GM06990 (cell line): ENCODE measurements at regions not wholly inside any gene's neighbourhood (a gene's known extent, or its start where the extent isn't known, plus 50 kb on each side); places are given as distances from the start of the nearest gene placed in this dataset.

ENCODE experiments used
- DNase-seq: peaks from one replicate; pipeline ENCODE4 v3.0.0-alpha.2; 2011; ENCODE audit not compliant: insufficient read length; ENCODE audit errors: extremely low read depth
- H3K27me3 ChIP-seq: replicated peaks from 2 replicates; pipeline ENCODE4 v1.6.0; 2011; ENCODE audit warnings: low read length; ENCODE audit not compliant: control insufficient read depth, insufficient read depth
- H3K36me3 ChIP-seq: 2 replicates; pipeline ENCODE4 v1.5.1; 2011; ENCODE audit warnings: low read length; ENCODE audit not compliant: control insufficient read depth, insufficient read depth
- H3K4me3 ChIP-seq: replicated peaks from 2 replicates; pipeline ENCODE4 v1.5.1; 2011; ENCODE audit warnings: low read depth, mild to moderate bottlenecking, control low read depth, low read length
- CTCF ChIP-seq: IDR thresholded peaks from 2 replicates; pipeline ENCODE4 v1.5.1; 2011; ENCODE audit warnings: low read length, control low read depth, mild to moderate bottlenecking, inconsistent platforms; ENCODE audit not compliant: insufficient read depth, poor library complexity, severe bottlenecking

GRCh38 chr1:191963781-191964455, 194.3 kb upstream of the RGS18 start:
- Histone ChIP-seq H3K27me3 (no peaks in the 10 kb centered on the region), H3K4me3 (no peak overlapping the region), H3K36me3 (no peaks in the 10 kb centered on the region)
- no peak for TF ChIP-seq CTCF
- no peak for DNase-seq

GRCh38 chr1:191969290-191969689, 189.0 kb upstream of the RGS18 start:
- Histone ChIP-seq H3K27me3 (no peaks in the 10 kb centered on the region), H3K36me3 (no peaks in the 10 kb centered on the region), H3K4me3 (no peak overlapping the region)
- DNase-seq, result no peak
- no peak for TF ChIP-seq CTCF

GRCh38 chr1:191970116-191970515, 188.1 kb upstream of the RGS18 start:
- no peak for TF ChIP-seq CTCF
- Histone ChIP-seq H3K4me3 (no peak overlapping the region), H3K27me3 (no peaks in the 10 kb centered on the region), H3K36me3 (no peaks in the 10 kb centered on the region)
- DNase-seq, result no peak

GRCh38 chr1:191971447-191971846, 186.8 kb upstream of the RGS18 start:
- Histone ChIP-seq H3K27me3 (no peaks in the 10 kb centered on the region), H3K4me3 (no peak overlapping the region), H3K36me3 (no peaks in the 10 kb centered on the region)
- TF ChIP-seq CTCF, result no peak
- no peak for DNase-seq

GRCh38 chr1:191974004-191974403, 184.3 kb upstream of the RGS18 start:
- no peak for DNase-seq
- TF ChIP-seq CTCF, result no peak
- Histone ChIP-seq H3K27me3 (no peaks in the 10 kb centered on the region), H3K36me3 (no peaks in the 10 kb centered on the region), H3K4me3 (no peak overlapping the region)
